OCI-LY7 (cell line): ENCODE measurements at regions not wholly inside any gene's neighbourhood (a gene's known extent, or its start where the extent isn't known, plus 50 kb on each side); places are given as distances from the start of the nearest gene placed in this dataset.

Experiments used
- BruUV-seq: library from RNA; stranded (reverse); fragments of 400-500 nt; replicated peaks from 2 replicates; lab custom pipeline; 2021; lab: Mats Ljungman, UMichigan
- CTCF ChIA-PET: fragments of 300-600 bp; sonication (Branson Sonifier 250); formaldehyde crosslinking; loops from one replicate; lab custom pipeline; 2022; ENCODE audit warnings: antibody characterized with exemption; ENCODE audit not compliant: unreplicated experiment; lab: Charles Lee
- POLR2A ChIA-PET: fragments of 300-600 bp; sonication (Branson Sonifier 250); formaldehyde crosslinking; loops from one replicate; lab custom pipeline; 2022; ENCODE audit warnings: antibody characterized with exemption; lab: Charles Lee
- DNase-seq: peaks from one replicate; pipeline ENCODE4 v3.0.0-alpha.2; 2015; ENCODE audit warnings: low spot score
- H2AFZ ChIP-seq: fragments of 200-600 bp; sonication (generic), shearing (Covaris generic); 2 replicates; pipeline ENCODE4 v1.6.1; 2014; ENCODE audit warnings: mild to moderate bottlenecking, antibody characterized with exemption, low read length, moderate library complexity
- H3K27ac ChIP-seq: fragments of 200-600 bp; sonication (generic); 2 replicates; pipeline ENCODE4 v1.5.1; 2014; ENCODE audit warnings: mixed run types, low read depth, mild to moderate bottlenecking, moderate library complexity, low read length, inconsistent platforms; ENCODE audit not compliant: poor library complexity, severe bottlenecking
- H3K36me3 ChIP-seq: fragments of 200-600 bp; sonication (generic); 2 replicates; pipeline ENCODE4 v1.6.1; 2014; ENCODE audit warnings: mild to moderate bottlenecking, antibody characterized with exemption, low read length, moderate library complexity, mixed read lengths; ENCODE audit not compliant: insufficient read depth
- H3K4me1 ChIP-seq: fragments of 200-600 bp; sonication (generic); 2 replicates; pipeline ENCODE4 v1.5.1; 2014; ENCODE audit warnings: mild to moderate bottlenecking, low read length; ENCODE audit not compliant: insufficient read depth, poor library complexity, severe bottlenecking
- H3K4me2 ChIP-seq: fragments of 200-600 bp; sonication (generic); 2 replicates; pipeline ENCODE4 v1.6.1; 2014; ENCODE audit warnings: mild to moderate bottlenecking, low read length
- H3K4me3 ChIP-seq: fragments of 200-600 bp; sonication (generic); 2 replicates; pipeline ENCODE4 v1.5.1; 2014; ENCODE audit warnings: mild to moderate bottlenecking, low read depth, low read length; ENCODE audit not compliant: poor library complexity, severe bottlenecking
- H3K79me2 ChIP-seq: fragments of 200-600 bp; sonication (generic); 2 replicates; pipeline ENCODE4 v1.6.1; 2016; ENCODE audit warnings: low read depth, mild to moderate bottlenecking, low read length, moderate library complexity, mixed read lengths; ENCODE audit not compliant: insufficient read depth
- H3K9me2 ChIP-seq: fragments of 200-600 bp; sonication (generic); 2 replicates; pipeline ENCODE4 v1.6.1; 2016; ENCODE audit warnings: mild to moderate bottlenecking, low read length, mixed read lengths; ENCODE audit not compliant: insufficient read depth
- H3K9me3 ChIP-seq: fragments of 200-600 bp; sonication (generic); 2 replicates; pipeline ENCODE4 v1.6.1; 2014; ENCODE audit warnings: mild to moderate bottlenecking, mixed run types, low read length, mixed read lengths
- H4K20me1 ChIP-seq: fragments of 200-600 bp; sonication (generic); 2 replicates; pipeline ENCODE4 v1.6.1; 2014; ENCODE audit warnings: mild to moderate bottlenecking, antibody characterized with exemption, low read length, moderate library complexity, mixed read lengths; ENCODE audit not compliant: insufficient read depth
- EZH2phosphoT487 ChIP-seq: fragments of 200-600 bp; sonication (generic); IDR thresholded peaks from 2 replicates; pipeline ENCODE4 v1.6.1; 2018; ENCODE audit warnings: low read depth, borderline replicate concordance, mild to moderate bottlenecking, mixed run types, antibody characterized with exemption, low read length, moderate library complexity, mixed read lengths
- intact Hi-C: fragments of 100-400 bp; cut with micrococcal nuclease; formaldehyde crosslinking; loops from one replicate; pipeline ENCODE4 v1.10.0; 2022; ENCODE audit not compliant: unreplicated experiment
- TF ChIP-seq, protein P1 (sequence below): fragments of 200-600 bp; sonication (generic); conservative IDR thresholded peaks from 2 replicates; pipeline ENCODE4 v1.5.1; 2014; ENCODE audit warnings: mild to moderate bottlenecking, antibody characterized with exemption, low read length, moderate library complexity, mixed read lengths

DNA sequence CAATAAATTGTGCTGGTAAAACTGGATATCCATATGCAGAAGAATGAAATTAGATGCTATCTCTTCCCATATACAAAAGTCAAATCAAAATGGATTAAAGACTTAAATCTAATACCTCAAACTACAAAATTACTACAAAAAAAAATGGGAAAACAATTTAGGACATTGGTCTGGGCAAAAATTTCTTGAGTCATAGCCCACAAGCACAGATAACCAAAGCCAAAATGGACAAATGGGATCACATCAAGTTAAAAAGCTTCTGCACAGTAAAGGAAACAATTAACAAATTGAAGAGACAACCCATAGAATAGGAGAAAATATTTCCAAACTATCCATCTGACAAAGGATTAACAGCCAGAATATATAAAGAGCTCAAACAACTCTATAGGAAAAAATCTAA, 264.6 kb downstream of the NUAK1 start:
- TF ChIP-seq, protein P1, sequence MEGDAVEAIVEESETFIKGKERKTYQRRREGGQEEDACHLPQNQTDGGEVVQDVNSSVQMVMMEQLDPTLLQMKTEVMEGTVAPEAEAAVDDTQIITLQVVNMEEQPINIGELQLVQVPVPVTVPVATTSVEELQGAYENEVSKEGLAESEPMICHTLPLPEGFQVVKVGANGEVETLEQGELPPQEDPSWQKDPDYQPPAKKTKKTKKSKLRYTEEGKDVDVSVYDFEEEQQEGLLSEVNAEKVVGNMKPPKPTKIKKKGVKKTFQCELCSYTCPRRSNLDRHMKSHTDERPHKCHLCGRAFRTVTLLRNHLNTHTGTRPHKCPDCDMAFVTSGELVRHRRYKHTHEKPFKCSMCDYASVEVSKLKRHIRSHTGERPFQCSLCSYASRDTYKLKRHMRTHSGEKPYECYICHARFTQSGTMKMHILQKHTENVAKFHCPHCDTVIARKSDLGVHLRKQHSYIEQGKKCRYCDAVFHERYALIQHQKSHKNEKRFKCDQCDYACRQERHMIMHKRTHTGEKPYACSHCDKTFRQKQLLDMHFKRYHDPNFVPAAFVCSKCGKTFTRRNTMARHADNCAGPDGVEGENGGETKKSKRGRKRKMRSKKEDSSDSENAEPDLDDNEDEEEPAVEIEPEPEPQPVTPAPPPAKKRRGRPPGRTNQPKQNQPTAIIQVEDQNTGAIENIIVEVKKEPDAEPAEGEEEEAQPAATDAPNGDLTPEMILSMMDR, result no peak
- no peak for TF ChIP-seq EZH2phosphoT487
- H4K20me1 ChIP-seq, result no peaks in the 10 kb centered on the region
- intact Hi-C loops, result no loop called here
- CTCF ChIA-PET, result no interaction called here
- no peak for DNase-seq
- no peaks in the 10 kb centered on the region for H3K4me1 ChIP-seq
- H3K27ac ChIP-seq, result no peak overlapping the region
- H3K4me3 ChIP-seq, result no peak overlapping the region
- no peak overlapping the region for H3K4me2 ChIP-seq
- no TSS peak for BruUV-seq
- H3K9me3 ChIP-seq, result no peaks in the 10 kb centered on the region
- POLR2A ChIA-PET, result no interaction called here
- H3K9me2 ChIP-seq, result no peaks in the 10 kb centered on the region
- H2AFZ ChIP-seq, result no peak overlapping the region
- H3K36me3 ChIP-seq, result no peaks in the 10 kb centered on the region
- H3K79me2 ChIP-seq, result no peaks in the 10 kb centered on the region

DNA sequence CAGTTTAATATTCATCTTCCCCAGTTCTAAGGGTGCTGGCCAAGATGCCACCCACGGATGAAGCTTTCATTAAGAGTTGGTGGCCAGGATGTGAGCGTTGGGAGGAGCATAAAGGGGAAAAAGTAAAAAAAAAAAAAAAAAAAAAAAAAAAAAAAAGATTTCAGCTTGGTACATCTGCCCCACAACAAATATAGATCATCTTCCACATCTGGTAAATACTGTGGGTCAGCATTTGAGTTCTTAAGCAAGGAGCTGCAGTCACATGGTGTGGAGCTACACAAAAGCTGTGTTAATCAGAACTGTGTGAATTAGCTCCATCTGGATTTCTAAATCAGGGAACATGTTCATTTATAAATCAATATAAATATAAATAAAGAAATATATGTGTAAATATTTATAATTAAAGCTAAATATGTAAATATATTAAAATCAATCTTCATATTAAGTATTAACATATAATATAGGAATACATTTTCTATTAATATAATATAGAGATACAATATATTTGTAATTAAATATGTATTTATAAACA, 262.3 kb downstream of the NUAK1 start:
- POLR2A ChIA-PET, result interaction anchor here (0.6 to 1.0 kb wide), 2 partner anchors 139 to 554 kb away, joined by 4 to 8 read pairs; no protein-coding TSS in a partner anchor
- Histone ChIP-seq H3K4me2 (no peak overlapping the region), H3K79me2 (no peaks in the 10 kb centered on the region), H2AFZ (no peak overlapping the region), H3K4me3 (no peak overlapping the region), H4K20me1 (no peaks in the 10 kb centered on the region), H3K4me1 (no peaks in the 10 kb centered on the region), H3K36me3 (no peaks in the 10 kb centered on the region), H3K9me3 (no peaks in the 10 kb centered on the region), H3K9me2 (no peaks in the 10 kb centered on the region), H3K27ac (no peak overlapping the region)
- TF ChIP-seq, protein P1, result no peak
- no peak for TF ChIP-seq EZH2phosphoT487
- CTCF ChIA-PET, result no interaction called here
- intact Hi-C loops, result no loop called here
- no peak for DNase-seq
- BruUV-seq, result no TSS peak

DNA sequence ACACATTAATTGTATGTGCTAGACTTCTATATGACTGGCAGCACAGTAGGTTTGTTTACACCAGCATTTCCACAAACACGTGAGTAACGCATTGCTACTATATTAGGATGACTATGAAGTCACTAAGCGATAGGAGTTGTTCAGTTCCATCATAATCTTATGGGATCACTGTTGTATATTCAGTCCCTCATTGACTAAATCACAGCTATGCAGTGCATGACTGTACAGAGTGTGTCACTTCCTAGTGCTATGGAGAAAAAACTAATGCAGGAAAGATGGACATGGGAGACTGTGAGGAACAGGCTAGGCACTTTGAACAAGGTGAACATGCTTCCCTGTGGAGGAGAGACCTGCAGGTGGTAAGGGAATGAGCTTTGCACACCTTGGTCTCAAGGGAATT, 259.8 kb downstream of the NUAK1 start:
- no peak overlapping the region for H3K27ac ChIP-seq
- no peak for TF ChIP-seq EZH2phosphoT487
- TF ChIP-seq, protein P1, result no peak
- intact Hi-C loops, result no loop called here
- no peaks in the 10 kb centered on the region for H3K9me3 ChIP-seq
- no peak for DNase-seq
- no TSS peak for BruUV-seq
- H4K20me1 ChIP-seq, result no peaks in the 10 kb centered on the region
- no peak overlapping the region for H3K4me2 ChIP-seq
- H3K36me3 ChIP-seq, result no peaks in the 10 kb centered on the region
- no peaks in the 10 kb centered on the region for H3K4me1 ChIP-seq
- H2AFZ ChIP-seq, result no peak overlapping the region
- ChIA-PET POLR2A (no interaction called here), CTCF (no interaction called here)
- no peaks in the 10 kb centered on the region for H3K79me2 ChIP-seq
- H3K9me2 ChIP-seq, result no peaks in the 10 kb centered on the region
- no peak overlapping the region for H3K4me3 ChIP-seq
